ENCODE measurements at regions not wholly inside any gene's neighbourhood (a gene's known extent, or its start where the extent isn't known, plus 50 kb on each side); places are given as distances from the start of the nearest gene placed in this dataset.
"Not testable (repeated sequence)": the region's sequence is repeated elsewhere in the genome, so short reads cannot be mapped to it uniquely, and the experiment has no call there.

GRCh38 chr4:177512646-177513045 lies 70.4 kb upstream of the AGA start:
- no peak for TF ChIP-seq CTCF (IDR thresholded peaks at IDR 0.05; ENCODE audit: low read depth, low read length)
- no peaks in the 10 kb centered on the region for H3K27me3 ChIP-seq
- no peaks in the 10 kb centered on the region for H3K36me3 ChIP-seq
- no peak for DNase-seq
- H3K9me3 ChIP-seq: no peaks in the 10 kb centered on the region
- no peak overlapping the region for H3K4me3 ChIP-seq (ENCODE audit: low read depth, low read length)
- H3K4me1 ChIP-seq: no peaks in the 10 kb centered on the region

GRCh38 chr4:177517862-177518261 lies 75.6 kb upstream of the AGA start:
- Histone ChIP-seq H3K27me3 (no peaks in the 10 kb centered on the region), H3K4me1 (no peaks in the 10 kb centered on the region), H3K36me3 (no peaks in the 10 kb centered on the region), H3K9me3 (no peaks in the 10 kb centered on the region), H3K4me3 (ENCODE audit: low read depth, low read length) (no peak overlapping the region)
- no peak for DNase-seq
- no peak for TF ChIP-seq CTCF (IDR thresholded peaks at IDR 0.05; ENCODE audit: low read depth, low read length)

- Histone ChIP-seq H3K9me3 (no peaks in the 10 kb centered on the region), H3K4me3 (ENCODE audit: low read depth, low read length) (no peak overlapping the region), H3K4me1 (no peaks in the 10 kb centered on the region), H3K27me3 (no peaks in the 10 kb centered on the region), H3K36me3 (no peaks in the 10 kb centered on the region)
- DNase-seq: no peak
- no peak for TF ChIP-seq CTCF (IDR thresholded peaks at IDR 0.05; ENCODE audit: low read depth, low read length)
These were observed 77.4 kb upstream of the AGA start for GRCh38 chr4:177519481-177520260.

GRCh38 chr4:177528620-177529019 lies 86.4 kb upstream of the AGA start:
- TF ChIP-seq CTCF (IDR thresholded peaks at IDR 0.05; ENCODE audit: low read depth, low read length): no peak
- Histone ChIP-seq H3K4me3 (ENCODE audit: low read depth, low read length) (no peak overlapping the region), H3K9me3 (no peaks in the 10 kb centered on the region), H3K36me3 (no peaks in the 10 kb centered on the region), H3K4me1 (no peaks in the 10 kb centered on the region), H3K27me3 (no peaks in the 10 kb centered on the region)
- DNase-seq: no peak

GRCh38 chr4:177530561-177530960 lies 88.3 kb upstream of the AGA start:
- Histone ChIP-seq H3K4me3 (ENCODE audit: low read depth, low read length) (no peak overlapping the region), H3K27me3 (no peaks in the 10 kb centered on the region), H3K9me3 (no peaks in the 10 kb centered on the region), H3K36me3 (no peaks in the 10 kb centered on the region), H3K4me1 (no peaks in the 10 kb centered on the region)
- no peak for DNase-seq
- TF ChIP-seq CTCF (IDR thresholded peaks at IDR 0.05; ENCODE audit: low read depth, low read length): no peak

- H3K4me3 ChIP-seq (ENCODE audit: low read depth, low read length): no peak overlapping the region
- no peaks in the 10 kb centered on the region for H3K36me3 ChIP-seq
- no peaks in the 10 kb centered on the region for H3K9me3 ChIP-seq
- DNase-seq: no peak
- no peaks in the 10 kb centered on the region for H3K27me3 ChIP-seq
- TF ChIP-seq CTCF (IDR thresholded peaks at IDR 0.05; ENCODE audit: low read depth, low read length): no peak
- H3K4me1 ChIP-seq: no peaks in the 10 kb centered on the region
These were observed 90.1 kb upstream of the AGA start for GRCh38 chr4:177532358-177532757.

- not testable (repeated sequence) for DNase-seq
These were observed 92.6 kb upstream of the AGA start for GRCh38 chr4:177534841-177535240.

More at GRCh38 chr4:177534841-177535240, 92.6 kb upstream of the AGA start:
- H3K27me3 ChIP-seq; H3K4me1 ChIP-seq; H3K9me3 ChIP-seq; H3K36me3 ChIP-seq; H3K4me3 ChIP-seq (ENCODE audit: low read depth, low read length): not testable (repeated sequence)
